Vagina (tissue), 2 donors: ENCODE measurements at regions not wholly inside any gene's neighbourhood (a gene's known extent, or its start where the extent isn't known, plus 50 kb on each side); places are given as distances from the start of the nearest gene placed in this dataset.

Experiments used
- CTCF ChIP-seq, 3 experiments: fragments of 450-650 bp in 2 of 3; fragments of 200-600 bp in 1 of 3; sonication (generic) in 1 of 3; IDR thresholded peaks; one replicate each; pipeline ENCODE4 v1.5.1; 2017 to 2019; ENCODE audit warnings: antibody characterized with exemption in 3 of 3, mild to moderate bottlenecking in 2 of 3, moderate library complexity in 2 of 3
- POLR2A ChIP-seq, 2 donors: fragments of 450-650 bp; IDR thresholded peaks; one replicate each; pipeline ENCODE4 v1.6.1; 2017; ENCODE audit warnings: antibody characterized with exemption in 2 of 2, mild to moderate bottlenecking in 2 of 2, moderate library complexity in 2 of 2
- POLR2AphosphoS5 ChIP-seq, 2 donors: sonication (generic); formaldehyde crosslinking; IDR thresholded peaks; one replicate each; pipeline ENCODE4 v1.9.0; 2017; ENCODE audit warnings: antibody characterized with exemption in 2 of 2, mild to moderate bottlenecking in 2 of 2, low read depth in 1 of 2; ENCODE audit not compliant: insufficient read depth in 1 of 2

- TF ChIP-seq CTCF (IDR thresholded peaks at IDR 0.05) = no peak
- no peak for TF ChIP-seq POLR2AphosphoS5 (IDR thresholded peaks at IDR 0.05; ENCODE audit: insufficient read depth in 1 of 2, low read depth in 1 of 2)
- TF ChIP-seq POLR2A (IDR thresholded peaks at IDR 0.05) = no peak
Observed at GRCh38 chr2:226306969-226307368, 492.7 kb downstream of the IRS1 start.
